GM21526 (cell line): ENCODE measurements at regions not wholly inside any gene's neighbourhood (a gene's known extent, or its start where the extent isn't known, plus 50 kb on each side); places are given as distances from the start of the nearest gene placed in this dataset.

Experiments
- ATAC-seq: cut with Tn5 transposase; IDR thresholded peaks from one replicate; pipeline ENCODE4 v1.9.1; 2021; ENCODE audit warnings: moderate library complexity; ENCODE audit not compliant: unreplicated experiment, low FRiP score

DNA sequence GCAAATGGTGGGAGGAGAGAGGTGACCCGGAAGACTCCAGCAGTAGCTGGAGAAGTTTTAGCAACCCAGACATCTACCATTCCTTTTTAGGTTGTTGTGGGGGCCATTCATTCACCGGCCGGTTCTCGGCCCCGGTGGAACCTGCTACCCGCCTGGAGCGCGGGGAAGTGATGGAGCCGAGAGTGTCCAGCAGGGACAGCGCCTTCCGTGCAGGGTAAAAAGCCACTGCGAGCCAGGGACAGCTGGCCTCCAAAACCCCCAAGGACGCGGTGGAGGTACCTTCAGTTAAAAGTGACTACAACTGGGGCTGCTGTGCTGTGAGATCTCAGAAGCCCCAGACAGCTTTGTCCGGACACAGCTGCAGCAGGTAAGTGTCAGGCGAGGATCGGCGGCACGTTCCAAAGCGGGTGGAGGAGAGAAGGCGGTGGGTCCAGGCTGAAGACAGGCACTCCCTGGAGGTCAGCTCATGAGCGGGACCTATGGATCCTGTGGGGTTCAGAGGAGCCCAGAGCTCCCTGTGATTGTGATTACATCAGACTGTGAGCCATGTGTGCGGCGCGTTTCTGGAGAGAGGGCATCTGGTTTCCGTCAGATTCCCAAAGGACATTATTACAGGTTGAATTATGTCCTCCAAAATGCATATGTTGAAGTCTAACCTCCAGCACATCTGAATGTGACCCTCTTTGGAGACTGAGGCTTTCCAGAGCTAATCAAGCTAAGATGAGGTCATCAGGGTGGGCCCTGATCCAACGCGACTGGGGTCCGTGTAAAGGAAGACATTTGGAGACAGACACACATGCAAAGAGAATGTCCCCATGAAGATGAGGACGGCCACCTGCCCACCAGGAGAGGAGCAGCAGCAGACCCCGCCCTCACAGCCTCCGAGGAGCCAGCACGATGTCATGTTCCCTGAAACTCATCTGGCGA, 276.3 kb downstream of the EIPR1 start:
- ATAC-seq: no peak

DNA sequence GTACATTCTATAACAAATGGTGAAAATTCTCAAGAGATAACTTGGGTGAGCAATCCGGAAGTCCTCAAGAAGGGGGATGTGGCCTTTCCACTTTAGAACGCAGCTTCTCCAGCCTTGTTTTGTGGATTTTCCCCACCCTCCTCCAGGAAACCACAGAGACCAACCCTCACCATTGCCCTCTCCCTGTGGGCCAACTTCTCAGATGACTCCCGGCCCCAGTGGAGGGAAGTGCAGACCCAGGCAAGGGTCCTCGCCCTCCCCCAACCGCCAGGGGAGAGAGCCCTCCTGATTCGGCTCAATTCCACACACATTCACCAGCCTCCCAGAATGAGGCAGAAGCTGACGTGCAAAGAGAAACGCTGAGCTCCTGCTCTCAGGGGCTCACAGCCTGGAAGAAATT, 277.2 kb downstream of the EIPR1 start:
- no peak for ATAC-seq

DNA sequence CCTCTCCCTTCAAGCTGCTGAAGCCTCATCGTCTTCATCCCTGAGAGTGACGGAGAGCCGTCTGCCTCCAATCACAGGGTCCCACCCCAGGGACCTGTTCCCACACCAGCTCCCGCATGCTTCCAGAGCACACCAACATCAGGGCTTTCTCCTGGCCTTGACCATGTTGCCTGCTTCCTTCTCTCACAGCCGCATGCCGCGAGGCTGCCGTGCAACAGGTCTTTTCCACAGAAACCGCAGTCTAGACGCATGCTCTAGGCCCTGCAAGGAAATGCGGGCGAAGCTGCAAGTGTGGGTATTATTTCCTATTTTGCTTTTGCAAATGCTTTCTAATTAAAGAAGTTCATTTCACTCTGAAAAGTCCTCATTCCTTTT, 277.8 kb downstream of the EIPR1 start:
- ATAC-seq: no peak

DNA sequence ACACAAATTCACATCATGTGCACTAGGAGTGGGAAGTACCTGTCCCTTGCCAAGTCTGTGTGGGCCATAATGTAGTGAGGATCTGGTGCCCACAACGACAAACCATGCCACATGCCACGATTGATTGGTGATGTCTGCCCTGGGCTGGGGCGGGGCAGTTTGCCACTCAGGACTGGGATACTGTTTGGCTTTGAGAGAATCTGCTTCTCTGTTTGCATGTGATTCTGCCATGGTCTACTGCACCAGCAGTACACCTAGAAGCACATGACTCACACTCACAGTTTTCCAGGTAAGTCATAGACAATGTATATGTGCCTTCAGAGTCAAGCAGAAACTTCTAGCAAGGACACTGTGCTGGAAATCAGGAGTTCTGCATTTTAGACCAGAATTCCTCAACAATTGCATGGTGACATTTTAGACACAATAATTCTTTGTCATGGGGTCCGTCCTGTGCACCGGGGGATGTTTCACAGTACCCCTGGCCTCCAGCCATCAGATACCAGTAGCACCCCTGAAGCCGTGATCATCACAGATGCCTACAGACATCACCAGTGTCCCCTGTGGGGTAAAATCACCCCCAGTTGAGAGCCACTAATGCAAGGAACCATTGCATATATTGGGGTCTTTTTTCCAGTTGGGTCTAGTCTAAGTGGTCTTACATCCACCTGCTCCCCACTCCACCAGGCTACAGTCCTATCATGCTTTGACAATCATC, 278.3 kb downstream of the EIPR1 start:
- no peak for ATAC-seq

DNA sequence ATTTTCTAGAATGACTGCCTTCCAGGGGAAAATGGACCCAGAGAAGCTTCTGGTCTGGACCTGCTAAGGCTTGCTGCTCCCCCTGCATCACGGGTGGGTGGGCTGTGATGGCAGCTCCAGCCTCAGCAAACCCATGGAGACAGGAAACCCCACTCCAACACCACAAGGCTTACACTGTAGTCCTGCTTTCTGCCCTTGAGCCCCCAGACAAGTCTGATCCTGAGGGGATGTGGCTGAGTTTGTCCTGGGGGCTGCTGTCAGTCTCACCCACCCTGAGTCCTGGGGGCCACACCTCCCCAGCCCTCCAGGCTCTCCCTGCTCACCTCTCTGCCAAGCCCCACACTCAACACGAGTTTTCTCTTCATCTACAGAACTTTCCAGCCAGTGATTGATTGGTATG, 279.4 kb downstream of the EIPR1 start:
- no peak for ATAC-seq

DNA sequence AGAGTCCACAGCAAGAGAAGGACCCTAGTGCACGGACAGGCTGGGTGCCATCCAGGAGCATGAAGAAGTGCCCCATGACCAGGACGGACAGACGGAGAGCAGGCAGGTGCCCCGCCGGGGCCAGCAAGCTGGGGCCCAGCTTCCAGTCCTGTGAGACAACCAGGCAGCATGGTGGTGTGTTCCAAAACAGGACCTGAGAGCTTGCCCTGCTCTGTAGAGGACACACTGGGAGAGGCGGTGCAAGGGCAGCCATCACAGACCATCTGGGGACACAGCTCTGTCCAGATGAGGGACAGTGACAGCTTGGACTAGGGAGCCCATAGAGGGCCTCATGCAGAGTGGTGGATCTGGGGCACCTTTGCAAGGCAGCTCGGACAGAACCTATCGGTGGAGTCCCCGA, 279.8 kb downstream of the EIPR1 start:
- no peak for ATAC-seq

DNA sequence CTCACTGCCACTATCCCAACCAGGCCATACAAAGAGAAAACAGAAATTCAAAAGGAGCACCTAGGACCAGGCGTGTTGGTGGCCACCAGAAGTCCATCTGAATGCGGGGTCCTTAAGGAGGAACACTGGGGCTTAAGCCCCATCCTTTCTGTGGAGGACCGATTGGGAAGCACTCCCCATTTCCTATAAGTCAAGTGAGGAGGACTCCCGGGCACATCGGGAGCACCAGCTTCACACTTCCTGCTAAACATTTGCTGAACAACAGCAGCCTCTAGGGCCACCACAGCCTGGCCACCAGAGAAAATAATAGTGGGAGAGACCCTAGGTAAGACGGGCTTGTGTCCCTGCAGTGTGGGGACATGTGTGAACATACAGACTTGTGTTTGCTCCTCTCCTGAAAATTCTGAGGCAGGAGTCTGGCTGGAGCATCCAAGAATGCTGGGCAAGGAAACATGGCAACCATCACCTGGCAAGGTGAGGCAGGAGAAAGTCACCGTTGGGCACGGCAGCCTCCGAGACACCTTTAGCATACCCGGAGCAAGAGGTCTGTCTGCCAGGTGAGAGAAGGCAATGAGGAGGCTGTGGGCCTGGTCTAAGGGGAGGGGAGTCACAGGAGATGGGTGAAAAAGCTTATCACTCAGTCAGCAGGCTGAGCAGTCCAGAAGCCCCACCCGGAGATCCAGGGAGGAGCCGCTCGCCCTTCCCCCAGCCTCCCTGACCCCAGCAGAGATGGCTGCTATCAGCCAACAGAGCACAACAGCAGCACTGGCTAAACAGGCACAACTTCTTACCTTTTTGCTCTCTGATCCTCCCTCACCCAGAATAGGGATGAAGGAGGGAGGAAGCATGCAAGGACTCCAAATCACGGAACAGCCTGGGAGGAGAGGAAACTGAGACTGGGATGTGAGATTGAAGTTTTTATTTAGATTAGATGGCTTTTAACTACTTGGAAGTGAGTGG, 282.3 kb downstream of the EIPR1 start:
- no peak for ATAC-seq

DNA sequence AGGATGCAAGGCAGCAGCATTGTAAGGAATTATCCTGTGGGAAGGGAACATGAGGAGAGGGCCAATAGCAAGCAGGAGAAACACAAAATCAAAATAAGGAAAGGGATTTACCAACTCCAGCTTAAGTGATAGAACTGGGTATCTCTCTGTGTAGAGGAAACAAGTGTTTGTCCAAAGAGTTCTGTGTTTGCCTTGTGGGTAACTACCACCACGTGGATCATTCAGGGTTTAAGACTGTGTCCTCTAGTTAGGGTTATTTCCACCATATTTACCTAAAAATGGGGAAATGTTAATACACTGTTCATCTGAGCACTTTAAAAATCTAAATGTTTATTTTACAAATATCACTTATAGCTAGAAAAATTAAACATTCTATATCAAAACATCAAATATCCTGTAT, 283.3 kb downstream of the EIPR1 start:
- no peak for ATAC-seq

DNA sequence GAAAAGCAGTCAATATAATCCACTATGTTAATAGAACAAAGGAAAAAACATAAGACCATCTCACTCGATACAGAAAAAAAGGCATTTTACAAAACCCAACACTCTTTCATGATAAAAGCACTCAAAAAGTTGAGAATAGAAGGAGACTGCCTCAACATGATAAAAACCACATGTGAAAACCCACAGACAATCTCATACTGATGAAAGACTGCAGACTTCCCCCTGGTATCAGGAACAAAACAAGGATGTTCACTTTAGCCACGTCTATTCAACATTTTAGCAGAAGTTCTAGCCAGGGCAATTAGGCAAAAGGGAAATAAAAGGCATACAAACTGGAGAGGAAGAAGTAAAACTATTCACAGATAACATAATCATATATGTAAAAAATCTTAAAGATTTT, 285.9 kb downstream of the EIPR1 start:
- no peak for ATAC-seq

DNA sequence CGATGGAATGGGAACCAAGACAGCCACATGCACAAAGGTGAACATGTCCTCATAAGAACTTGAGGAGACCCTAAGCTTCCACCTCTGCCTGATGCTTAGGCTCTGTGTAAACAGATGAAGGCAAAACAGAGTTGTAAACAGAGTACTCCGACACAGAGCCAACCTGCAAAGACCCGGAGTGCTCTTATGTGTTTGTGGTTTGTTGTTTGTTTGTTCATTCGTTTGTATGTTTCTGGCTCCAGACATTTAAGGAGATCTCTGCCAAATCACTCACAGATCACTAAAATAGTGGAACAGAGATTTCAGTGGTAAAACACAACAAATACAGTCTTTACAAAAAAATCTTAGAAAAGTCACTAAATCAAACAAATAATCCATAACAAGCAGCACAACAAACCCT, 294.9 kb downstream of the EIPR1 start:
- ATAC-seq: no peak

DNA sequence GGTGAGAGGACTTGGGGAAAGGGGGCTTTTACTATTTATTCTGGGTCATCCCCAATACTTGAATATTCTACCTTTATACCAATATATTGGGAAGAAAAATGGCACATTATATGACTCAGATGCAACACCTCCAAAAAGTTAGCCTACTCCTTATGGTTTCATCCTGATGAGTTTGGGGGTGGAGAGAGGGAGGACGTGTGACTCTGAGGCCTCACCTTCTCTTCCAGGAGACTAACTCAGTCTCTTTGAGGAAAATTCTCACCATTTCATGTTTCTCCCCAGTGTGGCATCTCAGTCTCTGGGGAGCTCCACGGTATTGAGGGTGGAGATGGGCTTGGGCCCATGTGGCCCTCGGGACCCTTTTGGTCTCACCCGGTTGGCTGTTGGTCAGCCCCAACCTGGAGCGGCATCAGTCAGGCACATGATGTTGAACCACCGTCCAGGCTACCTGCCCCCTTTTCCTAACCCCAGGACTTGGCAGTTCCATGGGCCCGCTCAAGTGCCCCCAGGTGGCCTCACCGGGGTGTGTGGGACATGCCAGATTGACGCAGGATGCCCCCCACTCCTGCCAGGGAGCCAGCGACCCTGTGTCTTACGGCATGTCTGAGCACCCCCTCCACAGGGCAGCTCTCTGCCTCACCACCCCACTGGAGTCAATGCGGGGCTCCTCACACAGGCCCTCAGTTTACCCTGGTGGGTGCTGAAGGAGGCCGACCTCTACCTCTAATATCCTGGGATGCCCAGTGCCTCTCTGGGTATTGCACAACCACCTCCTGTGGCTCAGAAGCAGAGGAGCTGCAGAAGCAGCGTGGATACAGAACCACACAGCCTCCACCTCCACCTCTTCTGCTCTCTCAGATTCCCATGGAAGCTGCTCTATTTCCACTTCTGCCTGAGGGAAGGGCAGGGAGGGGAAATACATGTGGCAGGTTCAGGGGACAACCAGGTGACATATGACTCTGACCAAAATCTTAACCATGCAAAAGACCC, 297.4 kb downstream of the EIPR1 start:
- ATAC-seq: no peak

DNA sequence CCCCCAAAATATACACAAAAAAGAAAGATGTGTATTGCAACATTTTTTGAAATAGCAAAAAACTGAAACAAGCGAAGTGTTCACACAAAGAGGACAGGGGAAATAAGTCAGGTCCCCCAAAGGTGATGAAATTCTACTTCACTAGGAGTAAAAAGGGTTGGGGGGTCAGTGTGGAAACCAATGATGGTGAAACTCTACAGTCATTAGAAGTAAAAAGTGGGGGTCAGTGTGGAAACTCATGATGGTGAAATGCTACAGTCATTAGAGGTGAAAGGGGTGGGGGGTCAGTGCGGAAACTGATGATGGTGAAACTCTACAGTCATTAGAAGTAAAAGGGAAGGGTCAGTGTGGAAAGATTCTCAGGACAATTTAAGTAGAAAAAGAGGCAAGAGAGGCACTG, 298.2 kb downstream of the EIPR1 start:
- ATAC-seq: no peak

DNA sequence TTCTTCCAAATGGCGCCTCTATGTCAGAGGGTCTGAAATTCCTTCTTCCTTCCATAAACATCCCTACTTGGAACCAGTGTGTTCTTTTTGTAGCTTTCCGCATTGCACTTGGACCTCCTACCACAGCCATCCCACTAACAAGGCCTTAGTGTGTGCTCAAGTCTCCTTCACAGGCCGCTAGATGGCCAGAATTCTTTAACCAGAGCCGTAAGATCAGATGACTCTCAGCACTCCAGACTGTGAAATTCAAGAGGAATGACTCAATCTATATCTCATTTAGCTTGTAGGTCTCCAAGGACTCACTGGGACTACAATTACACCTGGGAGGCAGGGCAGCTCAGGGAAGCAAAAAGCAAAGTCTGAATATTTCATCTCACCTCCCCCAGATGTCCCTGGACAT, 298.9 kb downstream of the EIPR1 start:
- ATAC-seq: no peak

DNA sequence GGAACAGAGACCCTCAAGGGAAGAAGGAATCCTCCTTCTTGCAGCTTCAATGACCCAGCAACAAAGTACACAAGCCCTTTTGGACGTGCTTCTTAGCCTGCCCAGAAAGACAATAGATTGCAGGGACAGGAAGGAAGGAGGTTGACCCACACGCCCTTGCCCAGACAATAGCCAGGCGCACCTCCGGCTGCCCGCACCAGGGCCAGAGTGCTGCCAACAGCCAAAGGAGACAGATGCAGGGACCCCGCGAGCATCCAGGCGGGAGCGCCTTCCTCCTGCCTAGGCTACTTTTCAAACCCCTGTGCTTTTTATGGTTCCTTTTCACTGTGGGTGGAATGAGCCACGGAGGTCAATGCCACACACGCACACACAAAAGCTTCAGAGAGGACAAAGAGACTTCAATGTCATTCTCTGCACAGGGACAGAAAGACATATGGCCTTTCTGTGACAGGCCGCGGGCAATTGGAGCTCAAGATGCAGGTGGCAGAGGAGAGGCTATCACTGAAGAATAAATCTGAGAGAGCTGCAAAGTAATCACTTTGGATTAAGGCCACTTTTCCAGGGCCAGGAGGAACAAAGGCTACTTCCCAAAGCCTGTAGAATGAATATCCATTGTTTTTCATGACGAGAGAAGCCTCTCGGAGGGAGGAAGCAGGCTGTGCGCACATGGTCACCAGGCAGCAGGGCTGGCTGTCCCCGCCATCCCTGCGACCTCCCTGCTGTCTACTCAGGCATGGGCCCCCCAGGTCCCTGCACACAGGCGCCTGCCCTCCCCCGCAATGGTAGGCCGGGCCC, 300.6 kb downstream of the EIPR1 start:
- ATAC-seq: no peak

DNA sequence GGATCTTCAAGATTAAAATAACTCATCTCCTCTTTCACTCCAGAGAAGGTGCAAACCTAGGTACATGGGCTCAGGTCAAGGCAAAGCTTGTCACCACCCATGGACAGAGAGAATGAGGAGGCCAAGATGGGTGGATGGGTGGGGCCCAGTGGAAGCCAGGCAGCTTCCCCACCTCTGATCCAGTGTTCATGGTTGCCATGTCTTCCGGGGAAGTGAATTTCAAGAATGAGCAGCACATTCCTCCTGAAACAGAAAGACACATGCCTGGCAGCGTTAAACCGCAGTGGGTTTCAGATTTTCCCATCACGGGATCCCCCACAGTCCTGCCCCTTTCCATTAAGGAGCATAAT, 301.7 kb downstream of the EIPR1 start:
- no peak for ATAC-seq

DNA sequence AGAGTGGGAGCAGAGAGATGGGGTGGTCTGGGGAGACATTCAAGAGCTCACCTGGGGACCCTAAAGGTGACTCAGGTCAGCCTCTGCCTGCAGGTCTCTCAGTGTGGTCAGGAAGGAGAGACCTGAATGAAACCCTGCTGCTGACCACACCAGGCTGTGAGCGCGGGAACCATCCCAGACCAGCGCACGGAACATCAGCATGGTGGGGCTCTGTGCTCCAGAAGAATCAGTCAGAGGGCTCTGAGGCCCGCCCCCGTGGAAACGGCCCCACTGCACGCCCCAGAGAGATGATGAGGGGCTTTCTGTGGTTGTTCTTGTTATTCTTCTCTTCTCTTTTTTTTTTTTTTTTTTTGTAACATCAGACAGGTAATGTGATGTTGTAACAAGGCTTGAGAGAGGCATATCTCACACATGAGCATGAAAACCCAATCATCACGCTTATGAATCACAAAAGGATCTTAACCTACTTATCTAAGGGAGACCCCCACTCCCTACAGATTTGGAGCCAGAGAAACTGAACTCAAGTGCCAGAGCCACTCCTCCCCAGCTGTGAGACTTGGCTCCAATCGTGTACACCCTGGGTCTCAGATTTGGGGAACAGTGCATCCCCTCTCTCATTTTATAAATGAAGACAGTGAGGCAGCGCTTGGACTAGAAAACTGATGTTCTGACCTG, 302.2 kb downstream of the EIPR1 start:
- ATAC-seq: no peak

DNA sequence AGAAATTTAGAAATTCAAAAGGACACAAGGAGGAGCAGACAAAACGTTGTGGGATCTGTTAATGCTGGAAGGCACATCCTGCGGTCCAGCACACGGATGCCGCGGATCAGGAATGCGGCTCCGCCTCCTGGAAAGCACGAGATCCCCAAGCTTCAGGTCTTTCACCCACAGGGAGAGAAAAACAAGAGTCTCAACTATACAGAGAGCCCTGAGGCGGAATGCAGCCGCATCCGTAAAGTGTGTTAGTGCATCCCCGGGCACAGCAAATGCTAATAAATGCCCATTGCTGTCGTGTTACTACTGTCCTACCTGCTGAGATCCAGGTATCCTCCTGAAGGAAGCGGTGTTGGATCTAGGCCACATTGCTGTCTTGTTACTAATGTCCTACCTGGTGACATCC, 303.9 kb downstream of the EIPR1 start:
- no peak for ATAC-seq

DNA sequence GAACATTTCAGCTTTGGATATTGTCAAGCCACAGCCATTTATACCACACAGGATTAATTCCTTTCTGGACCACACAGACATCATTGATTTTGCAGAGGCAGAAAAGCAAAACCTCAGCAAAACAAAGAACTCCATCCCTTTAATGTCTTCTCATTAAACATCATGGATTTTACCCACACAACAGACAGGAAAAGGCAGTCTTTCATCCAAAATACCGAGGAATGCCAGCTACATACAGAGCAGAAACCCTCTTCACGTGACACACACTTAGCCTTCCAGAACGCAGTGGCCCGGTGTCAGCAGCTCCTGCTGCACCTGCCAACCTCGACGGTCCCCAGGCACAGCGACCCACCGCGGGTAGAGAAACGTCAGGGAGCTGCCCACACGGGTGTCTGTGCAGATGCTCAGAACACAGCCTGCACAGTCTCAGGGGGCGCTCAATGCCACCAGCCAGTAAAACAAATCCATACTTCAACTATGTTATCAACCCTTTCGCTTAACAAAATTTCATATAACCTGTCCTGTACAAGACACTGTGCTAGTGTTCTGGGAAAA, 304.5 kb downstream of the EIPR1 start:
- ATAC-seq: no peak
